WTC11 (cell line): ENCODE measurements at regions not wholly inside any gene's neighbourhood (a gene's known extent, or its start where the extent isn't known, plus 50 kb on each side); places are given as distances from the start of the nearest gene placed in this dataset.
A peak's percentile ranks its signal among the peaks of the same experiment; 100 is the strongest.

Source experiments
- ATAC-seq: fragments of 200-7000 bp; cut with Tn5 transposase; 2 replicates; pipeline ENCODE4 v1.10.0; 2021; ENCODE audit warnings: mild to moderate bottlenecking, moderate library complexity
- CTCF ChIA-PET: fragments of 300-600 bp; sonication (Branson Sonifier 250); formaldehyde crosslinking; loops from one replicate; lab custom pipeline; 2021; ENCODE audit warnings: antibody characterized with exemption; lab: Charles Lee
- POLR2A ChIA-PET: fragments of 350-600 bp; sonication (Branson Sonifier 250); formaldehyde crosslinking; loops from one replicate; lab custom pipeline; 2021; ENCODE audit warnings: antibody characterized with exemption; lab: Charles Lee
- DNase-seq: peaks from one replicate; pipeline ENCODE4 v3.0.0; 2021; ENCODE audit warnings: low spot score
- H3K27ac Mint-ChIP-seq: 2 replicates; pipeline ENCODE4 v1.8.0; 2021; ENCODE audit warnings: mixed read lengths
- H3K27me3 Mint-ChIP-seq: 2 replicates; pipeline ENCODE4 v1.8.0; 2021; ENCODE audit warnings: low read depth, mild to moderate bottlenecking, moderate library complexity, mixed read lengths
- H3K36me3 Mint-ChIP-seq: 2 replicates; pipeline ENCODE4 v1.8.0; 2021; ENCODE audit warnings: mixed read lengths
- H3K4me1 Mint-ChIP-seq: 2 replicates; pipeline ENCODE4 v1.8.0; 2022; ENCODE audit warnings: mixed read lengths
- H3K4me3 Mint-ChIP-seq: 2 replicates; pipeline ENCODE4 v1.8.0; 2021; ENCODE audit warnings: mild to moderate bottlenecking, moderate library complexity, mixed read lengths
- H3K9me3 Mint-ChIP-seq: 2 replicates; pipeline ENCODE4 v1.8.0; 2021; ENCODE audit warnings: mixed read lengths
- CBFB ChIP-seq: sonication (generic); formaldehyde crosslinking; IDR thresholded peaks from 2 replicates; pipeline ENCODE4 v1.8.1; 2022; ENCODE audit warnings: mild to moderate bottlenecking, low read depth, missing genetic modification reagents
- E2F1 ChIP-seq: sonication (generic); formaldehyde crosslinking; IDR thresholded peaks from 2 replicates; pipeline ENCODE4 v1.8.0; 2022; ENCODE audit warnings: mild to moderate bottlenecking, missing genetic modification reagents
- ELF4 ChIP-seq: sonication (generic); formaldehyde crosslinking; IDR thresholded peaks from 2 replicates; pipeline ENCODE4 v1.8.1; 2022; ENCODE audit warnings: low read depth, mild to moderate bottlenecking, moderate library complexity, missing genetic modification reagents
- JAZF1 ChIP-seq: fragments of 250-450 bp; sonication (Bioruptor Pico); IDR thresholded peaks from 2 replicates; pipeline ENCODE4 v1.9.0; 2021; ENCODE audit warnings: moderate library complexity, mild to moderate bottlenecking, inconsistent platforms
- SMAD3 ChIP-seq: sonication (generic); formaldehyde crosslinking; IDR thresholded peaks from 2 replicates; pipeline ENCODE4 v1.8.0; 2022; ENCODE audit warnings: missing genetic modification reagents, mild to moderate bottlenecking, borderline replicate concordance
- SOX15 ChIP-seq: fragments of 250-450 bp; sonication (Bioruptor Pico); IDR thresholded peaks from 2 replicates; pipeline ENCODE4 v1.9.0; 2021; ENCODE audit warnings: mild to moderate bottlenecking
- TCF7 ChIP-seq: sonication (generic); formaldehyde crosslinking; IDR thresholded peaks from 2 replicates; pipeline ENCODE4 v1.8.0; 2022; ENCODE audit warnings: mild to moderate bottlenecking, low read depth, missing genetic modification reagents, moderate library complexity
- TEAD1 ChIP-seq: sonication (generic); formaldehyde crosslinking; IDR thresholded peaks from 2 replicates; pipeline ENCODE4 v1.8.0; 2022; ENCODE audit warnings: mild to moderate bottlenecking, missing genetic modification reagents
- ZNF532 ChIP-seq: fragments of 250-450 bp; sonication (Bioruptor Pico); IDR thresholded peaks from 2 replicates; pipeline ENCODE4 v1.9.0; 2021; ENCODE audit warnings: mild to moderate bottlenecking, borderline replicate concordance
- TF ChIP-seq, protein P1 (sequence below): sonication (generic); formaldehyde crosslinking; conservative IDR thresholded peaks from 2 replicates; pipeline ENCODE4 v1.8.1; 2022; ENCODE audit warnings: mild to moderate bottlenecking, missing genetic modification reagents
- TF ChIP-seq, protein P2 (sequence below): sonication (generic); formaldehyde crosslinking; IDR thresholded peaks from 2 replicates; pipeline ENCODE4 v1.8.1; 2022; ENCODE audit warnings: low read depth, missing genetic modification reagents, borderline replicate concordance
- TF ChIP-seq, protein P3 (sequence below): sonication (generic); formaldehyde crosslinking; IDR thresholded peaks from 2 replicates; pipeline ENCODE4 v1.8.0; 2022; ENCODE audit warnings: missing genetic modification reagents
- TF ChIP-seq, protein P4 (sequence below): sonication (generic); formaldehyde crosslinking; IDR thresholded peaks from 2 replicates; pipeline ENCODE4 v1.8.0; 2023; ENCODE audit warnings: missing genetic modification reagents
- TF ChIP-seq, protein P5 (sequence below): sonication (generic); formaldehyde crosslinking; IDR thresholded peaks from 2 replicates; pipeline ENCODE4 v1.8.1; 2022; ENCODE audit warnings: mild to moderate bottlenecking, moderate library complexity, missing genetic modification reagents
- TF ChIP-seq, protein P6 (sequence below): sonication (generic); formaldehyde crosslinking; IDR thresholded peaks from 2 replicates; pipeline ENCODE4 v1.8.0; 2023; ENCODE audit warnings: missing genetic modification reagents, mild to moderate bottlenecking, borderline replicate concordance

DNA sequence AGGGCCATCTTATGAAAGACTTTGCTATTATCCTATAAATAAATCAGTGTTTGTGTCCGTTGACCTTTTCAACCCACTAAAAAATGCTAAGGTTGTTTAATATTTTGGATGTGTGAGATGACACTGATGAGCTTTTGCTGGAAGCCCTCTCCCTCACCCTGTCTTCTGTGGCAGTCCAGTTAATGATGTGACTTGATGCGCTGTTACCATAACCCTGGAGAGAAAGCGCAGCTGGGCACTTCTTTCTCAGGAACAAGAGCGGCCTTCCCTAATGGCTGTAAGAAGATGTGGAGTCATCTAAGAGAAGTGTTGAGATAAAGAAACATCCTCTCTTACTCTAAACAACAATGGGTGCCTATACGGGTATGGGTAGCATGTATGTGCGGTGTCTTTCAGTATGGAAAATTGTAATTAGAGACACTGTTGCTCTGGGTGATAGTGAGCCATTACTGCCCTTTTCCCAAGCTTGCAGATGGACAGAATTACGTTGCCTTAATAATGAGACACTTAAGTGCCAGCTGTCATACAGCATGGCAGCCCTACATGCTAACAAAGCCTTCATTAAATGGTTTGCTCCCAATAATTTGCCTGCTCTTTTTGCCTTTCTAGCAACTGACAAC lies 165.6 kb upstream of the NABP1 start:
- Mint-ChIP-seq H3K9me3 (peaks cover 20% of the 10 kb centered on the region), H3K27me3 (peaks cover 4% of the 10 kb centered on the region; the same call in 1 of the 2 replicates), H3K4me1 (peaks cover 11% of the 10 kb centered on the region; the same call in 1 of the 2 replicates), H3K4me3 (no peak overlapping the region), H3K36me3 (peaks cover 18% of the 10 kb centered on the region), H3K27ac (peak overlapping the region; percentile 16; the same call in 1 of the 2 replicates)
- POLR2A ChIA-PET, result no interaction called here
- TF ChIP-seq CBFB (CRISPR knock-in tag), result no peak
- TF ChIP-seq, protein P1, sequence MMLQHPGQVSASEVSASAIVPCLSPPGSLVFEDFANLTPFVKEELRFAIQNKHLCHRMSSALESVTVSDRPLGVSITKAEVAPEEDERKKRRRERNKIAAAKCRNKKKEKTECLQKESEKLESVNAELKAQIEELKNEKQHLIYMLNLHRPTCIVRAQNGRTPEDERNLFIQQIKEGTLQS (CRISPR knock-in tag), result no peak
- no peak for TF ChIP-seq TCF7 (CRISPR knock-in tag)
- TF ChIP-seq TEAD1 (CRISPR knock-in tag), result no peak
- TF ChIP-seq, protein P2, sequence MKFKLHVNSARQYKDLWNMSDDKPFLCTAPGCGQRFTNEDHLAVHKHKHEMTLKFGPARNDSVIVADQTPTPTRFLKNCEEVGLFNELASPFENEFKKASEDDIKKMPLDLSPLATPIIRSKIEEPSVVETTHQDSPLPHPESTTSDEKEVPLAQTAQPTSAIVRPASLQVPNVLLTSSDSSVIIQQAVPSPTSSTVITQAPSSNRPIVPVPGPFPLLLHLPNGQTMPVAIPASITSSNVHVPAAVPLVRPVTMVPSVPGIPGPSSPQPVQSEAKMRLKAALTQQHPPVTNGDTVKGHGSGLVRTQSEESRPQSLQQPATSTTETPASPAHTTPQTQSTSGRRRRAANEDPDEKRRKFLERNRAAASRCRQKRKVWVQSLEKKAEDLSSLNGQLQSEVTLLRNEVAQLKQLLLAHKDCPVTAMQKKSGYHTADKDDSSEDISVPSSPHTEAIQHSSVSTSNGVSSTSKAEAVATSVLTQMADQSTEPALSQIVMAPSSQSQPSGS, result no peak
- TF ChIP-seq, protein P3, sequence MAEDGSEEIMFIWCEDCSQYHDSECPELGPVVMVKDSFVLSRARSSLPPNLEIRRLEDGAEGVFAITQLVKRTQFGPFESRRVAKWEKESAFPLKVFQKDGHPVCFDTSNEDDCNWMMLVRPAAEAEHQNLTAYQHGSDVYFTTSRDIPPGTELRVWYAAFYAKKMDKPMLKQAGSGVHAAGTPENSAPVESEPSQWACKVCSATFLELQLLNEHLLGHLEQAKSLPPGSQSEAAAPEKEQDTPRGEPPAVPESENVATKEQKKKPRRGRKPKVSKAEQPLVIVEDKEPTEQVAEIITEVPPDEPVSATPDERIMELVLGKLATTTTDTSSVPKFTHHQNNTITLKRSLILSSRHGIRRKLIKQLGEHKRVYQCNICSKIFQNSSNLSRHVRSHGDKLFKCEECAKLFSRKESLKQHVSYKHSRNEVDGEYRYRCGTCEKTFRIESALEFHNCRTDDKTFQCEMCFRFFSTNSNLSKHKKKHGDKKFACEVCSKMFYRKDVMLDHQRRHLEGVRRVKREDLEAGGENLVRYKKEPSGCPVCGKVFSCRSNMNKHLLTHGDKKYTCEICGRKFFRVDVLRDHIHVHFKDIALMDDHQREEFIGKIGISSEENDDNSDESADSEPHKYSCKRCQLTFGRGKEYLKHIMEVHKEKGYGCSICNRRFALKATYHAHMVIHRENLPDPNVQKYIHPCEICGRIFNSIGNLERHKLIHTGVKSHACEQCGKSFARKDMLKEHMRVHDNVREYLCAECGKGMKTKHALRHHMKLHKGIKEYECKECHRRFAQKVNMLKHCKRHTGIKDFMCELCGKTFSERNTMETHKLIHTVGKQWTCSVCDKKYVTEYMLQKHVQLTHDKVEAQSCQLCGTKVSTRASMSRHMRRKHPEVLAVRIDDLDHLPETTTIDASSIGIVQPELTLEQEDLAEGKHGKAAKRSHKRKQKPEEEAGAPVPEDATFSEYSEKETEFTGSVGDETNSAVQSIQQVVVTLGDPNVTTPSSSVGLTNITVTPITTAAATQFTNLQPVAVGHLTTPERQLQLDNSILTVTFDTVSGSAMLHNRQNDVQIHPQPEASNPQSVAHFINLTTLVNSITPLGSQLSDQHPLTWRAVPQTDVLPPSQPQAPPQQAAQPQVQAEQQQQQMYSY (CRISPR knock-in tag), result no peak
- no peak for DNase-seq
- ATAC-seq, result no peak
- CTCF ChIA-PET, result no interaction called here

DNA sequence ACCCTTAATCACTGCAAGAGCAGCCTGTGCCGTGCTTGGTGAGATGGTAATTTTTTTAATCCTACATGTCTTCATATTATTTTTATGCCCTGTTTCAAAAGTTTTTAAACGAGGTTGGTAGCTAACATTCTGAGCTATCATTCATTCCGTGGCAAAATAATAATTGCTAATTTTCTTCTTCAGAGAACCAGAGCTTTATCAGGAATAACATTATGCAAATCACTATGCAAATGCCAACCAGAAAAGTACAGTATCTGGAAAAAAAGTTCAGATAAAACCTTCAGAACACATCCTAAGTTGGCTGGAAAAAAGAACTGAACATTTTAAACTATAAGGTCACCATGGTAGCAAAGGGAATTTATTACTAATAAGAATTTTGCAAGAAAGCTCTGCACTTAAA lies 165.1 kb upstream of the NABP1 start:
- Mint-ChIP-seq H3K4me3 (no peak overlapping the region), H3K27ac (peak overlapping the region; percentile 16; the same call in 1 of the 2 replicates), H3K9me3 (peaks cover 14% of the 10 kb centered on the region), H3K27me3 (peaks cover under 1% of the 10 kb centered on the region; the same call in 1 of the 2 replicates), H3K4me1 (peaks cover 11% of the 10 kb centered on the region; the same call in 1 of the 2 replicates), H3K36me3 (peaks cover 13% of the 10 kb centered on the region)
- ATAC-seq (no peak), DNase-seq (no peak)
- ChIA-PET CTCF (no interaction called here), POLR2A (no interaction called here)
- TF ChIP-seq ZNF532 (CRISPR knock-in tag) (no peak), ELF4 (no peak), SMAD3 (CRISPR knock-in tag) (no peak), E2F1 (no peak), TCF7 (CRISPR knock-in tag) (no peak), JAZF1 (CRISPR knock-in tag) (no peak), SOX15 (no peak)
- TF ChIP-seq, protein P4, sequence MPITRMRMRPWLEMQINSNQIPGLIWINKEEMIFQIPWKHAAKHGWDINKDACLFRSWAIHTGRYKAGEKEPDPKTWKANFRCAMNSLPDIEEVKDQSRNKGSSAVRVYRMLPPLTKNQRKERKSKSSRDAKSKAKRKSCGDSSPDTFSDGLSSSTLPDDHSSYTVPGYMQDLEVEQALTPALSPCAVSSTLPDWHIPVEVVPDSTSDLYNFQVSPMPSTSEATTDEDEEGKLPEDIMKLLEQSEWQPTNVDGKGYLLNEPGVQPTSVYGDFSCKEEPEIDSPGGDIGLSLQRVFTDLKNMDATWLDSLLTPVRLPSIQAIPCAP, result no peak
- TF ChIP-seq, protein P5, sequence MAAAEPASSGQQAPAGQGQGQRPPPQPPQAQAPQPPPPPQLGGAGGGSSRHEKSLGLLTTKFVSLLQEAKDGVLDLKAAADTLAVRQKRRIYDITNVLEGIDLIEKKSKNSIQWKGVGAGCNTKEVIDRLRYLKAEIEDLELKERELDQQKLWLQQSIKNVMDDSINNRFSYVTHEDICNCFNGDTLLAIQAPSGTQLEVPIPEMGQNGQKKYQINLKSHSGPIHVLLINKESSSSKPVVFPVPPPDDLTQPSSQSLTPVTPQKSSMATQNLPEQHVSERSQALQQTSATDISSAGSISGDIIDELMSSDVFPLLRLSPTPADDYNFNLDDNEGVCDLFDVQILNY (CRISPR knock-in tag), result no peak
- TF ChIP-seq, protein P6, sequence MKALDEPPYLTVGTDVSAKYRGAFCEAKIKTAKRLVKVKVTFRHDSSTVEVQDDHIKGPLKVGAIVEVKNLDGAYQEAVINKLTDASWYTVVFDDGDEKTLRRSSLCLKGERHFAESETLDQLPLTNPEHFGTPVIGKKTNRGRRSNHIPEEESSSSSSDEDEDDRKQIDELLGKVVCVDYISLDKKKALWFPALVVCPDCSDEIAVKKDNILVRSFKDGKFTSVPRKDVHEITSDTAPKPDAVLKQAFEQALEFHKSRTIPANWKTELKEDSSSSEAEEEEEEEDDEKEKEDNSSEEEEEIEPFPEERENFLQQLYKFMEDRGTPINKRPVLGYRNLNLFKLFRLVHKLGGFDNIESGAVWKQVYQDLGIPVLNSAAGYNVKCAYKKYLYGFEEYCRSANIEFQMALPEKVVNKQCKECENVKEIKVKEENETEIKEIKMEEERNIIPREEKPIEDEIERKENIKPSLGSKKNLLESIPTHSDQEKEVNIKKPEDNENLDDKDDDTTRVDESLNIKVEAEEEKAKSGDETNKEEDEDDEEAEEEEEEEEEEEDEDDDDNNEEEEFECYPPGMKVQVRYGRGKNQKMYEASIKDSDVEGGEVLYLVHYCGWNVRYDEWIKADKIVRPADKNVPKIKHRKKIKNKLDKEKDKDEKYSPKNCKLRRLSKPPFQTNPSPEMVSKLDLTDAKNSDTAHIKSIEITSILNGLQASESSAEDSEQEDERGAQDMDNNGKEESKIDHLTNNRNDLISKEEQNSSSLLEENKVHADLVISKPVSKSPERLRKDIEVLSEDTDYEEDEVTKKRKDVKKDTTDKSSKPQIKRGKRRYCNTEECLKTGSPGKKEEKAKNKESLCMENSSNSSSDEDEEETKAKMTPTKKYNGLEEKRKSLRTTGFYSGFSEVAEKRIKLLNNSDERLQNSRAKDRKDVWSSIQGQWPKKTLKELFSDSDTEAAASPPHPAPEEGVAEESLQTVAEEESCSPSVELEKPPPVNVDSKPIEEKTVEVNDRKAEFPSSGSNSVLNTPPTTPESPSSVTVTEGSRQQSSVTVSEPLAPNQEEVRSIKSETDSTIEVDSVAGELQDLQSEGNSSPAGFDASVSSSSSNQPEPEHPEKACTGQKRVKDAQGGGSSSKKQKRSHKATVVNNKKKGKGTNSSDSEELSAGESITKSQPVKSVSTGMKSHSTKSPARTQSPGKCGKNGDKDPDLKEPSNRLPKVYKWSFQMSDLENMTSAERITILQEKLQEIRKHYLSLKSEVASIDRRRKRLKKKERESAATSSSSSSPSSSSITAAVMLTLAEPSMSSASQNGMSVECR, result no peak
